ENCODE measurements at regions not wholly inside any gene's neighbourhood (a gene's known extent, or its start where the extent isn't known, plus 50 kb on each side); places are given as distances from the start of the nearest gene placed in this dataset.
"Not testable (repeated sequence)": the region's sequence is repeated elsewhere in the genome, so short reads cannot be mapped to it uniquely, and the experiment has no call there.

DNA sequence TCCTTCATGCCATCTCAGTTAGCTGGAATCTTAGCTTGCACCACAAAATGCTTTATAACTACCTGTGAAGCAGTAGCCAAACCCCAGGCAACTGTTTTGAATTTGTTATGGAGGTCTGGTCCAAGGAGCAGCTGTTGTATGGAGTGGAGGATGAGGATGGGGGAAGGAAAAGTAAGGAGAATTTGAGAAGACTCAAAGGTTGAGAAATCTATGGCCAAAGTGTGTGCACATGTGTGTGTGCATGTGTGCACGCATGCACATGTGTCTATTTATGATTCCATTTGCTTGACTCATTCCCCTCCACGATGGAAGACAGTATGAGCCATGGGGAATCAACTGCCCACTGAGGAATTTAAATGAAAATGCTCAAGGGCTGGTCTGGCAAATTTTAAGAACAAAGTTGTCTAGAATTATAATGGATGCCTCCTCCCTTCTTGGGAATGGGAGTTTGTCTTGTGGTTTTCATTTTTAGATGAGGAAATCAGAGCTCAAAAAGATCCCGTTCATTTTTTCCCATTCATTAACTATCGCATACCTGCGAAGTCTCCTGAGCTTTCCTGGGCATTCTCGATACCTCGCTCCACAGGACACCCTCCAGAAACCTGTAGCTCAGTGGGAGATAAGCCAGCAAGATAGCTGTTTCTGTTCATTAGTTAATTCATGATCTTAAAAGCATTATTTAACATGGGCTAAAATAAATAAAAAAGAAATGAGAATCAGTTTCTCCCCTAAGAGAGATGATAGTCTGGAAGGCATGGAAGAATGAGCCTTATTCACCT lies 152.3 kb upstream of the NEDD9 start:
- no peak for DNase-seq (ENCODE audit: low read depth in 2 of 2)

DNA sequence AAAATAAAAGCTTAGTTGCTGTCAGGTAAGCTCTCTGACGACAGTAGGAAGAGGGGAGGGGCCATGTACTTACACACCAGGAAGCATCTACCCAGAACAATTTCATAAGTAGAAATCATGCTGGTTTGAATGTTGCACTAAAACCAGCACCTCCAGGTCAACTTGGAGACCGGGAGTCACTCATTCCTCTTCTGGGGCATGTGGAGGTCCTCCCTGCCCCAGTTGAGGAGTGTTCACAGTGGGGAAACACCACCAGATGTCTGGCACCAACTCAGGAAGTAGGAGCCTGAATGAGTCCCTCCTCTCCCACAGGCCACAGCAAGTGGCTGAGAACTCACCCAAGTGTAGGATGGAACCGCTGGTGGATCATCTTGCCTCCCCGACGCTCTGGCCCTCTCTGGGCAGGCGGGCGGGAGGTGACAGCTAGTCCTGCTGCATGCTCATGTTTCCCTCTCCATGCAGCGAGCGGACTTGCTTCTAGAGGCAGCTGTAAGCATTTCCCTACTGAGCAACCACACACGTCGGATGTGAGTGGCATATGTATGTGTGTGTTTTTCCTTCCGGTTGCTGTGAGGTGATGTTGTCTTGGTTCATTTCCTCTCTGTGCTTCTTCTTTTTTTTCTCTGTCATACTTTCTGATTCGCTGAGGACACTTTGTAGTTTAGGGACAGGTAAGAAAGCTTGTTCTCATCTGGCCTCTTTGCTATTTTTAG lies 149.5 kb upstream of the NEDD9 start:
- peak; percentile 32 to 36 for DNase-seq (ENCODE audit: low read depth in 2 of 2)

DNA sequence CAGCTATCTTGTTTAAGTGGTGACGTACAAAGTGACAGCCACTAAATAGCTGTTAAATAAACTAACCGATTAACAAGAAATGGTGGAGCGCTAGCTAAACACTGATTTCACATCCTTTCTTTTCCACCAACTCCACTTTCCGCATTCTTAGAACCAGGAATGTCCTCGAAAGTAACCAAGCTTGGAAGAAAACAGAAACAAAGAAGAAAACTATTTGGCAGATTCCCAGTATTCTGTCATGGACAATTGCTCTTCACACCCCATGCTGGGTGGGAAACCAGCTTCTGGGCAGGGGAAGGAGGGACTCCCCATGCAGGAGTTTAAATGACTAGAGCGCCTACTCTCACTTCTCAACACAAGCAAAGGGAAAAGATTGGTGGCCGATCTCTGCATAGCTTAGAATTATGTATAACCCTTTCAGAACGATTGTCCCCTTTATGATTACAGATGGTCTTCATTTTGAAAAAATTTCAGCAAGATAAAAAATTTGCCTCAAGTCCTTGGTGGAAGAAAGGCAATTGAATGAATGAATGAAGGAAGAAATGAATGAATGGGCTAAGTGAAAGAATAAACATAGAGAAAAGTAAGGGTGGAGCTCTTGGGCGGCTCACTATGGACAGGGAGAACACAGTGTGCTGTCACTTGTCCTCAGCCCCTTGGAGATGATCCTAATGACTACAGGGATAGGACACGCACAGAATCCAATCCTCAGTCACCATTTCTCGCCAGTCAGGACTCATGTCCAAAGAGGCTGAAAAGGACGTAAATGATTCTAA lies 148.7 kb upstream of the NEDD9 start:
- DNase-seq (ENCODE audit: low read depth in 2 of 2), result no peak

DNA sequence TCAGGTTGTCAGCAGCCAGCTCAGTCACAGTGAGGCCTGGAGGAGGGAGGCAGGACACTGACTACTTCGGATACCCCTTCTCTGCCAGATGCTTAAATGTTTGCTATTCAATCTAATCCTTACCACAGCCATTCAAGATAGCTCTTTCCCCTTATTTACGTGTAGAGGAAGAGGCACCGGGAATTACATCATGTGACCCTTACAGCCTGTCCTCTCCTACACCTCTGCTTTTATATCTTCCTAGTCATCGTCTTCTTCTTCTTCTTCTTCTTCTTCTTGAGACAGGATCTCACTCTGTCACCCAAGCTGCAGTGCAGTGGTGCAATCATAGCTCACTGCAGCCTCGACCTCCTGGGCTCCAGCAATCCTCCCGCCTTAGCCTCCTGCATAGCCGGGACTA lies 148.1 kb upstream of the NEDD9 start:
- no peak for DNase-seq (ENCODE audit: low read depth in 2 of 2)

DNA sequence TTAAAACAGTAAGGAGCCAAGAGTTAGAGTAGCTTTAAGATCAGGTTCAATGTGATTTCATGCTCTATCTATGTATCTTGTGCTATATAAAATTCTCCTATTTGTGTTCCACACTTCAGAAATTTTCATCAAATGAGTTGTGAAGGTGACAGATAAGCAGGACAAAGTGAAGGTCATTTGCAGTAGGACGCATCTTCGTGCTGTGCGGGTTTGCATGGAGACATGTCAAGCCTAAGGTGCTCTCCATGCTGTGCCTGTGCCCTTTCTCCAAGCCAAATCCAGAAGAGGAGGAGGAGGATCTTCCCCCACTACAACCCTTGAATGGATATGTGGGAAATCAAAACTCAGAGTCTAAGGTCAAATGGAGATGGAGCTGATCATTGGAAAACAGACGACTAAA lies 147.3 kb upstream of the NEDD9 start:
- no peak for DNase-seq (ENCODE audit: low read depth in 2 of 2)

DNA sequence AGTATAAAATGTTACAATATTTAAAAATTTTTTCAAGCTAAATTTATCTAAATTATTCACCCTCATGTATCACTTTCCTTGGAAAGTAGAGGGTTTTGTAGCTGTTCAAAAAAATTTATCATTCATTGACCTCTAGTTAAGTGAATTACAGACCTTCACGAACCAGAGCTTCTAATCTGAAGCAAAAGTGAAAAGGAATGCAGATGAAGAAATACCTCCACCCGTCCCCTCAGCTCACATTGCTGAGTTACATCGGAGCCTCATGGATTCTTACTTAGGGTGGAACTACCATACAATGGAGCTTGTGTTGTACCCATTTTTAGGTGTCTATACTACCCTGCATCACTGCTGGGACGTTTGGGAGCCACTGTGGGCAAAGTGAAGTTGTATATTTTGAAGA lies 146.2 kb upstream of the NEDD9 start:
- DNase-seq (ENCODE audit: low read depth in 2 of 2), result no peak

DNA sequence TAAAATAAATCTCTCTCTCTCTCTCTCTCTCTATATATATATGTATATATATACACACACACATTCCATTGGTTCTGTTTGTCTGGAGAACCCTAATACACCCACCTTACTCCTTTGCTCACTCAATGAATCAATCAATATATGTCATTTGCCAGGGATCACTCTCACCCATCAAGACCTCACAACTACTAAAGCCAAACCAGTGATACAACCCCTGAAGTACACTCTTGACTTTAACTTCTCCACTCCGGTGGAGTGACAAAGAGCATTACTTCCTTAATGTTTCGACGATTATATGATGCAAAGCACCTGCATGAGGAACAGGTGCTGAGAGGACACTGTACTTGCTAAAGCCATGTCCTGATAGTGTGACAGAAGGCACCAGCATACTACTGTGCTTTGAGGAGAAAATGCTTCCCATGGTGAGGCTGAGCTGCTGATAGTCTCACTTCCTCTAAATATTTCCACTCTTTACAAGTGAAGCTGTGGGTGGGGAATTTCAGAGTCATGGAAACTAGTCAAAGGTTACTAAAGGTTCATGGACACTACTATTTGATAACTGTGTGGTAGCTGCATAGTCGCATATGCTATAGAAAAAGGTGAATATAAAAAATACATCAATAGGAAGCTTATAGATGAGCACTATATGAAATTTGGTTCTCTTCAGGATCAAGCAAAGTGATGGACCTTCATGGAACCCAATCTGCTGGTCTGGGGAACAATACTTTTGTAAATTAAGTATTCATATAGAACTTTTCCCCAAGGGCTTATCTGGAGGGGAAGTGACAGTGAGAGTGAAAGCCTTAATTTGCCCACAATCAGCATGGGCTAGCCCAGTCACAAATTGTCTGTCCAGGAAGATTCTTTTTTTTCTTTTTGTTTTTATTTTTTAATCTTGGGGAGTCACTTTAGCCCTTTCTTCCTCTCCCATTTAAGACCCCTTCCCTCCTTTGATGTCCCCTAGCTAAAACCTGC lies 141.9 kb upstream of the NEDD9 start:
- DNase-seq (ENCODE audit: low read depth in 2 of 2), result no peak

DNA sequence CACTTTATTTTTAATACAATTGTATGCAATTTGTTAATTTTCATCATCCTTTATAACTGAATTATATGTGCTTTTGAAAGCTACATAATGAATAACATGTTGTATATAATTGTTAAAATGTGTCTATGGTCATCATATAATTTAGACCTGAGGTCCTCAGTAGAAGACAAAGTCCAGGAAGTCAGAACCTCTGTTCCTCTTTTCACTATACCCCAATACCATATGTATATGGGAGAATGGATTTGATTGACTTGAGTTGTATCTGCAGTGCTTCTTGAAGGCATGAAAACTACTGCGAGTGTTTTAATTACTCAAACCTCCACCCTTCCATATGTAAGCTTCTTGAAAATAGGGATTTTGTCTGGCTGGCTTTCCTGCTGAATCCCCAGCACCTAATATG lies 140.7 kb upstream of the NEDD9 start:
- DNase-seq (ENCODE audit: low read depth in 2 of 2), result no peak

DNA sequence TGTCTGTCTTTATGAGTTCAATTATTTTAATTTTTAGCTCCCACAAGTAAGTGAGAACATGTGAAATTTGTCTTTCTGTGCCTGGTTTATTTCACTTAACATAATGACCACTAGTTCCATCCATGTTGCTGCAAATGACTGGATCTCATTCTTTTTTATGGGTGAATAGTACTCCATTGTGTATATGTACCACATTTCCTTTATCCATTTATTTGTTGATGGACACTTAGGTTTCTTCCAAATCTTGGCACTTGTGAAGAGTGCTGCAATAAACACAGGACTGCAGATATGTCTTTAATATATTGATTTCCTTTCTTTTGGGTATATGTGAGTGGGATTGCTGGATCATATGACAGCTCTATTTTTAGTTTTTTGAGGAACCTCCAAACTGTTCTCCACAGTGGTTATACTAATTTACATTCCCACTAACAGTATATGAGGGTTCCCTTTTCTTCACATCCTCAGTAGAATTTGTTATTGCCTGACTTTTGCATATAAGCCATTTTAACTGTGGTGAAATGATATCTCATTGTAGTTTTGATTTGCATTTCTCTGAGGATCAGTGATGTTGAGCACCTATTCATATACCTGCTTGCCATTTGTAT lies 139.8 kb upstream of the NEDD9 start:
- DNase-seq (ENCODE audit: low read depth in 2 of 2), result not testable (repeated sequence)

DNA sequence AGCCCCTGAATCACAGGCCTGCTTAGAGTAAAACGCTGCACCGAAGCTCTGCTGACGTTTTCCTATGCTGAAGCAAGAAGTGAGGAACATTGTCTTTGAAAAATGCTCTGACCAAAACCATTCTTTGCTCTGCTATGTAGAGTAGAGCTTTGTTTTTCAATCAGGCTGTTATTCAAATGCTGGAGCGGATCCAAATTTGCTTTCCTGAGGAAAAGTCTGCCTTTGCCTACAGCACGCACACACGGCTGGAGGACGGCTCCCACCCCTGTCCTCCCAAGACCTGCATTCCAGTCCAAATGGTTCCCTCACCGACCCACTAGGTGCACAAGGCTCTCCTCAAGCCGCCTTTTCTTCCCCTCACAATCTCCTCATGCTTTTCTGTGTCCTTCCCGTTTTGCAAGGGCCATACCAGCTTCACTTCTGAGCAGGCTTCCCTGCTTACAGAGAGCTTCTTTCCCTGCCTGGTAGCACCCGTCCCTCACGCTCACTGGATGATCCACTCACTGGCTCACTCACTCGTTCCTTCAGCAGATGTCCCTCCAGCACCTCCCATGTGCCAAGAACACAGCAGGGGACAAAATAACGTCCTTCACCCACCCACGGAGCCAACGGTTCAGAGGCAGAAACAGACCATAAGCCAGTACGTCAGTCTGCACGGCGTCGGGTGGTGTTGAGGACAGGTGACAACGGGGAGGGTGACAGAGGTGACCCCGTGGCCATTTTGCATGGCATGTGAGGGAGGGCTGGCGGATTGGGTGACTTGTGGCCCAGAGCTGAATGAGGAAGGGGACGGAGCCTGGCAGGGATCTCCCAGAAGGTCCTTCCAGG lies 137.9 kb upstream of the NEDD9 start:
- no peak for DNase-seq (ENCODE audit: low read depth in 2 of 2)

DNA sequence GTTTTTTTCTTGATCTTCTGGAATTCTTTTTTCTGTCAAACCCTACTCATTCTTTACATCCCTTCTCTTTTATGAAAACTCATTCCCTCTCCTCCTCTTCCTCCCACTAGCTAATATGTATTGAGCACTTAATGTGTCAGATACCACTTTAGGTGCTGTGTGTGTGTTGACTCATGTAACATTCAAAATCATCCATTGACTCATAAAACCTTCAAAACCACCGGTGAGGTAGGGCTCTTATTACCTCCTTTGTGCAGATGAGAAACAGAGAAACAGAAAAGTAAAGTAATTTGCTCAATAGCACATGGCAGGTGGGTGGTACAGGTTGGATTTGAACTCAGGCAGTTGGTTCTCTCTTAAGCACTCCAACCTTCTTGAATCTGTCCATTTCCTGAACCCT lies 136.3 kb upstream of the NEDD9 start:
- DNase-seq (ENCODE audit: low read depth in 2 of 2), result no peak

DNA sequence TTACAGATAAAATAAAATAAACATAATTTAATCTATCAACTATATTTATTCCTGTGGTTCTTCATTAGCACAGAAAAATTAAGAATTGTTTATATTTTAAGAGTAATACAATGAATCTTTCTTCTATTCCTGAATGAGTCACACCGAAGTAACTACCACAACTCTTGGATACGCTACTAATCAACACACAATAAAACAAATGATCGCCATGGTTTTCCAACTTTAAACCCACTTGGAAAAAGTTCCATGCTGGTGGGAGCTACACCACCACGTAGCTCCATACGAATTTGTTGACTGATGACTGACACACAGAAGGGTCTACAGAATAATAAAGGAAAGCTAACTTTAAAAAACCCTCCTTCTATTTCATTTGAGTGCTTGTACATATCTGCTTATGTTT lies 135.8 kb upstream of the NEDD9 start:
- DNase-seq (ENCODE audit: low read depth in 2 of 2), result no peak

DNA sequence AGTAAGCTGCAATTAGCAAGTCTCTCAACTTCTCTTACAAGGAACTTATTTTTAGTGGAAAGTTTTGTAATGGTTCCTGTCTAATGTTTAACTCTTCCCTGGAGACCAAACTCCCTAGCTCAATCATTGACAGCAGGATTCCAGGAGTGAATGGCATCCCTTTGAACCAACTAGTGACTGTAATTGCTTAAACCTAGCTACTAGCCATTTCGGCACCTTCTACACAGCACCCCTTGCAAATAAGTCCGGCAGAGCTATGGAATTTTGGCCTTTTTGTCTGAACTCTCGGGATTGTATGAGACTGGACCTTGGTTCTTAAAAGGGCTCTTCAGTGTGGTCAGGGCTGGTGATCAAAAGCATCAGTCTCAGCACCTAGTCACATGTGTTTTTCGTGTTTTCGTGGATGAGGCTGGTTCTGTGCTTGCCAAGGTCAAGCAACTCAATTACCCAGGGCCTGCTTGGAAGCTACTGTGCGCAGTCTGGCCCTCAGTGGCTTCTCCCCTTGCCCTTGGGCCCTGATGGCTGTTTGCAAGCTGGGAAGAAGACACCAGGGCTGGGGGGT lies 135.3 kb upstream of the NEDD9 start:
- DNase-seq (ENCODE audit: low read depth in 2 of 2), result no peak

DNA sequence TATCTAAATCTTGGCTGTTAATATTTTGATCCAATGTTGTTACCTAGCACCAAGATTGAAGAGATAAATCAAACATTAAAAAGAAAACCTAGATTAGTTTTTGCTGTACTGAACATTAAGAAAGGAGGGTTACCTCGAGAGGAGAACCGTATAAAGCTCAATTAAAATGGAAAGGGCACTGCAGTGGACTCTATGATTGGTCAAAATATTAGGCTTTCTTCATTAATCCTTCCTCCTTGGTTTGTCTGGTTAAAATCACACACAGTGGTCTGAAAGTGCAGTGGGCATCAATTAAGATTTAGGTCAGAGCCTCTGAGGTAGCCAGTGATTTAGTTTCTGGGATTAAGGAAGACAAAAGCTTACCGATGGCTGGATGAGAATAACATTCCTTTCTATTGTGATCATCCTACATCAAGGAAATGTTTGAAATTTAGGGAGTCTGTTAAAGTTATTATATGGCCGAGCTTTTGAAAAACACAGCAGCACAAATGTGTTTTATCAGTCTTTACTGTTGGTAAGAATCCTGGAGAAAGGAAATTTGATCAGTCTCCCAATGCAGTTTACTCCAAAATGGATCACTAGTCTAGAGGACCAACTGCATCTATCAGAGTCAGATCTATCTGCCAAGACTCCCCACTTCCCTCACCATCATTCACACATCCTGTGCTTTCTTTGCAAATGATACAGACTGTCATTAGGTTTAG lies 134.6 kb upstream of the NEDD9 start:
- DNase-seq (ENCODE audit: low read depth in 2 of 2), result no peak

DNA sequence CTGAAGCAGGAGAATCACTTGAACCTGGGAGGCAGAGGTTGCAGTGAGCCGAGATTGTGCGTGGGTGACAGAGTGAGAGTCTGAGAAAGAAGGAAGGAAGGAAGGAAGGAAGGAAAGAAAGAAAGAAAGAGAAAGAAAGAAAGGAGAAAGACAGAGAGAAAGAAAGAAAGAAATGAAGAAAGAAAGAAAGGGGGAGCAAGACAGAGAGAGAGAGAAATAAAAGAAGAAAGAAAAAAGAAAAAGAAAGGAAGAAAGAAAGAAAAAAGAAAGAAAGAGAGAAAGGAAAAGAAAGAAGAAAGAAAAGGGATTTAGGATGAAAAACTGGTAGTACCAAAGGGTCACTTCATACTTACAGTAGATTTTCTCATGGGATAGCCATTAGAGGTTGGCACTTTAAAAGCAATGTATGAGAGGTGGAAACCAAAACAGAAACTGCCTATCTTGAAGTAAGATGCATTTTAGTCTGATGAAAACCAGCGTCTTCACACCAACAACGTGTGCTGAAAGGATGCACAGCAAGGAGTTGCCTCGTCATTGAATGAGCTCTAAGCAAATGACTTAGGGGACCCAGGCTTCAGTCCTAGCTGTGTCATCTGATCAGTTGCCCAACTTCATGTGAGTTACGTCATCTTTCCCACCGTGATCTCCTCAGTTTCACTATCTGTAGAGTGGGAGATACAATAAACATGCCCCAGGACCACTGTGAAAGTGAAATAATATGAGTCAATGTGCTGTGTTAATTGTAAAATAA lies 133.9 kb upstream of the NEDD9 start:
- peak in 1 of 2 donors; percentile 9 for DNase-seq (ENCODE audit: low read depth in 2 of 2)

DNA sequence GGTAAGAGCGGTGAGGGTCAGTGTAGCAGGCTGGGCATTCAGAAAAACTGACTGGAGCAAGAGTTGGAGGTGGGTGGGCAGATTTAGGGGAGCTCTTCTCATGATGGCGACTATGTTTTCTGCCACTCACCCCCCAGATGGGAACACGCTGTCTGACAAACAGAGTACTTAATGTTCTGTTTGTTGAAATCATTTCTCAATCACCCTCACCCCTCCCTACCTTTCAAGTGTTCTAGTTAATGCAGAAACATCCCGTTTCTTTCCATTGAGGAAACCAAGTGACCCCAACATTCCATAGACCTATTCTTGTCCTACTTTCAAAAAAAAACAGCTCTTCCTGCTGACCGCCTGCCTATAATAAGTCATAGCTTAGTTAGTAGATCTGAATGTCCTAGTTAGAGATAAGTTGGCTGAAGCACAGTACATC lies 132.5 kb upstream of the NEDD9 start:
- no peak for DNase-seq (ENCODE audit: low read depth in 2 of 2)

DNA sequence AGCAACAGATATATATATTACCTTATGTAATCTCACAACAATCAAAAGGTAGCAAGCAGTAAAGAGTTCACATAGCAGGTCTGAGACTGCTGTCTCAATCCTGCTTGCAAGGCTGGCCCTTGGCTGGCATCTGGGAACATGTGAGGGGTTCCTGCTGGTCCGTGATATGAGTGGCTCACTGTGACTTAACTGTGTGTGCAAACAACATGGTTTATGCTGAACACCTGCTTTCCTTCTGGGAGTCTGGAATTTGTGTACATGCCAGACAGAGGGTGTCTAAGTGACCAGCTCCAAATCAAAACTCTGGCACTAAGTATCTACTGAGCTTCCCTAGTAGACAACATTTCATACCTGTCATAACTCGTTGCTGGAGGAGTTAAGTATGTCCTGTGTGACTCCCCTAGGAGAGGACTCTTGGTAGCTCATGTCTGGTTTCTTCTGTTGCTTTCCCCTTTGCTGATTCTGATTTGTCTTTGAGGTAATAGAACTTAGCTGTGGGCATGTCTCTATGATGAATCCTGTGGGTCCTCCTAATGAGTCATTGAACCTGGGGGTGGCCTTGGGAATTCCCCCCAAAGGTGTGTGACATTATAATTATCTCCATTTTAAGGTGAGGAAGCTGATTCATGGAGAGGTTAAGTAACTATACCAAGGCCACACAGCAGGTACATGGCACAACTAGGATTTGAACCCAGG lies 131.6 kb upstream of the NEDD9 start:
- no peak for DNase-seq (ENCODE audit: low read depth in 2 of 2)

DNA sequence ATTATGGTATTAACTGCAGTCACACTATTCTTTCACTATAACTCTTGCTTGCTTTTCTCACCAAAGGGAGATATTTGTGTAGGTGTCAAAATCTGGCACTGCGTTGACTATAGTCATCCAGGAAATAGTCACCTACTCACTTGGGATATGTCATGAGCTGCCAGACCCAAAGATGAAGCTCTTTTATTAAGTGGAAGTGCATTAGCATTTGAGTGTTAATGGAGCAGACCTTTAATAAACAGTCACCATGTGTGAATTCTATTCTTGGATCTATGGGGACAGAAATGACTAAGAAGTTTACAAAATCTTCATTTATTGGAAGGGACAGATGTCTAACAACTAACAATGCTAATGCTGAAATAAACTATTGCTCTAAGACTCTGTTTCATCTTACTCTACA lies 130.1 kb upstream of the NEDD9 start:
- no peak for DNase-seq (ENCODE audit: low read depth in 2 of 2)
